ENCODE measurements at regions not wholly inside any gene's neighbourhood (a gene's known extent, or its start where the extent isn't known, plus 50 kb on each side); places are given as distances from the start of the nearest gene placed in this dataset.
"Not testable (repeated sequence)": the region's sequence is repeated elsewhere in the genome, so short reads cannot be mapped to it uniquely, and the experiment has no call there.

- no peak for DNase-seq
Observed at GRCh38 chr7:56206420-56206819, 90.2 kb upstream of the NUPR2 start.

- no peak for DNase-seq
Observed at GRCh38 chr7:56199639-56200038, 83.4 kb upstream of the NUPR2 start.

- DNase-seq = not testable (repeated sequence)
Observed at GRCh38 chr7:56196195-56196594, 80.0 kb upstream of the NUPR2 start.

- no peak for DNase-seq
Observed at GRCh38 chr7:56188823-56189346, 72.7 kb upstream of the NUPR2 start.

- no peak for DNase-seq
Observed at GRCh38 chr7:56188376-56188775, 72.2 kb upstream of the NUPR2 start.

- no peak for DNase-seq
Observed at GRCh38 chr7:56181010-56181409, 64.8 kb upstream of the NUPR2 start.

GRCh38 chr7:56175771-56176170 is 59.6 kb upstream of the NUPR2 start:
- DNase-seq = no peak

GRCh38 chr7:56174875-56175760 is 58.9 kb upstream of the NUPR2 start:
- DNase-seq = no peak

- no peak for DNase-seq
Observed at GRCh38 chr7:56174346-56174874, 58.2 kb upstream of the NUPR2 start.

Measured in activated CD8-positive, alpha-beta memory T cell treated with anti-CD3 and anti-CD28 coated beads, Interleukin-2, amount 50 U/mL, for 4 hours (primary cell).